GM23338 (cell line): ENCODE measurements at regions not wholly inside any gene's neighbourhood (a gene's known extent, or its start where the extent isn't known, plus 50 kb on each side); places are given as distances from the start of the nearest gene placed in this dataset.

Source experiments
- ATAC-seq: fragments of 200-7000 bp; cut with Tn5 transposase; 3 replicates; pipeline ENCODE4 v1.9.1; 2020
- DNase-seq: peaks from one replicate; pipeline ENCODE4 v3.0.0-alpha.2; 2015; ENCODE audit warnings: low spot score
- H2AFZ ChIP-seq: fragments of 200-600 bp; sonication (generic); 2 replicates; pipeline ENCODE4 v1.8.0; 2016; ENCODE audit warnings: antibody characterized with exemption, mild to moderate bottlenecking, moderate library complexity
- H3F3A ChIP-seq: fragments of 200-600 bp; sonication (generic); replicated peaks from 2 replicates; pipeline ENCODE4 v1.8.0; 2017; ENCODE audit warnings: antibody characterized with exemption, mixed run types, low read depth
- H3K27ac ChIP-seq: fragments of 200-600 bp; sonication (generic); 2 replicates; pipeline ENCODE4 v1.6.1; 2016; ENCODE audit warnings: low read depth
- H3K27me3 ChIP-seq: fragments of 200-600 bp; sonication (generic); 2 replicates; pipeline ENCODE4 v1.8.0; 2016; ENCODE audit warnings: mild to moderate bottlenecking, mixed run types, moderate library complexity; ENCODE audit not compliant: insufficient read depth
- H3K36me3 ChIP-seq: fragments of 200-600 bp; sonication (generic); 2 replicates; pipeline ENCODE4 v1.8.0; 2016; ENCODE audit warnings: mild to moderate bottlenecking; ENCODE audit not compliant: insufficient read depth
- H3K4me1 ChIP-seq: fragments of 200-600 bp; sonication (generic); 2 replicates; pipeline ENCODE4 v1.8.0; 2016; ENCODE audit warnings: mild to moderate bottlenecking, moderate library complexity; ENCODE audit not compliant: insufficient read depth
- H3K4me2 ChIP-seq: fragments of 200-600 bp; sonication (generic); 2 replicates; pipeline ENCODE4 v1.7.1; 2017; ENCODE audit warnings: mixed run types
- H3K4me3 ChIP-seq: fragments of 200-600 bp; sonication (generic); 2 replicates; pipeline ENCODE4 v1.6.1; 2016; ENCODE audit warnings: mixed run types
- H3K79me2 ChIP-seq: fragments of 200-600 bp; sonication (generic); replicated peaks from 2 replicates; pipeline ENCODE4 v1.8.0; 2017; ENCODE audit warnings: mild to moderate bottlenecking; ENCODE audit not compliant: insufficient read depth
- H3K9me2 ChIP-seq: fragments of 200-600 bp; sonication (generic); 2 replicates; pipeline ENCODE4 v1.8.0; 2017; ENCODE audit not compliant: insufficient read depth
- H4K20me1 ChIP-seq: fragments of 200-600 bp; sonication (generic); replicated peaks from 2 replicates; pipeline ENCODE4 v1.8.0; 2017; ENCODE audit warnings: mild to moderate bottlenecking; ENCODE audit not compliant: insufficient read depth
- H3K27ac Mint-ChIP-seq: 2 replicates; pipeline ENCODE4 v1.8.0; 2020; ENCODE audit warnings: inconsistent platforms, mild to moderate bottlenecking, moderate library complexity, mixed read lengths
- H3K27me3 Mint-ChIP-seq: 3 replicates; pipeline ENCODE4 v1.8.0; 2022; ENCODE audit warnings: low read depth, mild to moderate bottlenecking, moderate library complexity, mixed read lengths, inconsistent platforms; ENCODE audit not compliant: insufficient read depth, poor library complexity
- H3K36me3 Mint-ChIP-seq: 3 replicates; pipeline ENCODE4 v1.8.0; 2021; ENCODE audit warnings: low read depth, mild to moderate bottlenecking, inconsistent platforms, moderate library complexity, mixed read lengths
- H3K4me1 Mint-ChIP-seq: 3 replicates; pipeline ENCODE4 v1.8.0; 2020; ENCODE audit warnings: mild to moderate bottlenecking, inconsistent platforms, mixed read lengths
- H3K4me3 Mint-ChIP-seq: 3 replicates; pipeline ENCODE4 v1.8.0; 2021; ENCODE audit warnings: moderate library complexity, mild to moderate bottlenecking, inconsistent platforms, mixed read lengths
- H3K9me3 Mint-ChIP-seq: 3 replicates; pipeline ENCODE4 v1.8.0; 2020; ENCODE audit warnings: moderate library complexity, mild to moderate bottlenecking, inconsistent platforms, mixed read lengths
- CREB1 ChIP-seq: fragments of 250-450 bp; sonication (Bioruptor Pico); IDR thresholded peaks from 2 replicates; pipeline ENCODE4 v1.5.0; 2020; ENCODE audit warnings: low read depth, mild to moderate bottlenecking, moderate library complexity
- EZH2 ChIP-seq: fragments of 200-600 bp; sonication (generic); IDR thresholded peaks from one replicate; pipeline ENCODE4 v1.8.0; 2017; ENCODE audit warnings: antibody characterized with exemption, mild to moderate bottlenecking, low read depth; ENCODE audit not compliant: unreplicated experiment
- EZH2phosphoT487 ChIP-seq: fragments of 200-600 bp; sonication (generic); IDR thresholded peaks from one replicate; pipeline ENCODE4 v1.8.1; 2018; ENCODE audit warnings: antibody characterized with exemption; ENCODE audit not compliant: unreplicated experiment
- JUNB ChIP-seq: IDR thresholded peaks from one replicate; pipeline ENCODE4 v1.6.1; 2016; ENCODE audit warnings: antibody characterized with exemption; ENCODE audit not compliant: unreplicated experiment
- NANOG ChIP-seq: IDR thresholded peaks from 2 replicates; pipeline ENCODE4 v1.6.1; 2016; ENCODE audit warnings: antibody characterized with exemption, borderline replicate concordance
- POLR2AphosphoS5 ChIP-seq: IDR thresholded peaks from 2 replicates; pipeline ENCODE4 v1.6.1; 2016; ENCODE audit warnings: antibody characterized with exemption, low read depth
- STAT1 ChIP-seq: IDR thresholded peaks from one replicate; pipeline ENCODE4 v1.6.1; 2016; ENCODE audit warnings: antibody characterized with exemption; ENCODE audit not compliant: unreplicated experiment
- ZNF114 ChIP-seq: fragments of 250-450 bp; sonication (Bioruptor Pico); IDR thresholded peaks from 2 replicates; pipeline ENCODE4 v1.5.0; 2020; ENCODE audit warnings: mild to moderate bottlenecking, moderate library complexity
- ZNF331 ChIP-seq: fragments of 250-450 bp; sonication (Bioruptor Pico); IDR thresholded peaks from 2 replicates; pipeline ENCODE4 v1.5.0; 2020; ENCODE audit warnings: low read depth, mild to moderate bottlenecking, moderate library complexity
- TF ChIP-seq, protein P1 (sequence below): IDR thresholded peaks from one replicate; pipeline ENCODE4 v1.6.1; 2018; ENCODE audit warnings: antibody characterized with exemption; ENCODE audit not compliant: unreplicated experiment
- TF ChIP-seq, protein P2 (sequence below): fragments of 250-450 bp; sonication (Bioruptor Pico); IDR thresholded peaks from 2 replicates; pipeline ENCODE4 v1.5.0; 2020; ENCODE audit warnings: mild to moderate bottlenecking, moderate library complexity
- TF ChIP-seq, protein P3 (sequence below): IDR thresholded peaks from 2 replicates; pipeline ENCODE4 v1.6.1; 2016; ENCODE audit warnings: antibody characterized with exemption
- TF ChIP-seq, protein P4 (sequence below), 2 experiments: fragments of 200-600 bp in 1 of 2; sonication (generic) in 1 of 2; conservative IDR thresholded peaks; 2 replicates each; pipeline versions ENCODE4 v1.5.1 to v1.6.1; 2016 to 2017; ENCODE audit warnings: antibody characterized with exemption in 2 of 2, low read depth in 2 of 2, mild to moderate bottlenecking in 2 of 2, moderate library complexity in 1 of 2

DNA sequence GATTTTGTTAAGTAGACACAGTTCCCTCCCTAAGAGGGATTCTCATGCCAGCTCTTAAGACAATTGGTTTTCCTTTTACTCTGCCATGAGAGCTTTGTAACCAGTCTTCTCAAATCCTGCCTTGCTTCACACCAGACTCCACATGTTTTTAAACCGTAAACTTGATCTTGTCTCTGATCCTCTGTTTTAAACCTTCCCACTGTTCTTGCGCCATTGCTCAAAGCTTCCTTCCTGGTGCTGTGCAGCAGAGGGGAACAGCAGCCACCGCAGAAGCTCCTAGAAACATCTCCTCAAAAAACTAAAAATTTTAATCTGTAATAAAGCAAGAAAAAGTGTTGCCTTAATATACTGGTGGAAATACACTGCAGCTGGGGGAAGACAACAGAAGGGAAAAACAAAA, 154.5 kb upstream of the SATB1 start:
- DNase-seq (no peak), ATAC-seq (no peak)
- peaks cover 4% of the 10 kb centered on the region; the same call in 2 of the 3 replicates for H3K9me3 Mint-ChIP-seq
- H3K27me3 Mint-ChIP-seq: no peaks in the 10 kb centered on the region
- H3K4me3 ChIP-seq: no peak overlapping the region
- H2AFZ ChIP-seq: peak overlapping the region; percentile 63
- no peaks in the 10 kb centered on the region for H4K20me1 ChIP-seq
- H3K4me3 Mint-ChIP-seq: no peak overlapping the region
- H3K9me2 ChIP-seq: peaks cover 2% of the 10 kb centered on the region; the same call in 1 of the 2 replicates
- no peak overlapping the region for H3K27ac Mint-ChIP-seq
- no peaks in the 10 kb centered on the region for H3K4me1 Mint-ChIP-seq
- H3F3A ChIP-seq: no peaks in the 10 kb centered on the region
- 0 out of 2 replicates have a peak, but pooled peaks cover 3% of the 10 kb centered on the region for H3K36me3 ChIP-seq
- no peaks in the 10 kb centered on the region for H3K4me1 ChIP-seq
- H3K4me2 ChIP-seq: no peak overlapping the region
- no peaks in the 10 kb centered on the region; the same call in 2 of the 3 replicates for H3K36me3 Mint-ChIP-seq
- no peak for TF ChIP-seq ZNF331
- no peak for TF ChIP-seq CREB1 (CRISPR knock-in tag)
- TF ChIP-seq EZH2: no peak
- no peak for TF ChIP-seq ZNF114
- TF ChIP-seq POLR2AphosphoS5: no peak
- TF ChIP-seq NANOG: no peak
- TF ChIP-seq, protein P1, sequence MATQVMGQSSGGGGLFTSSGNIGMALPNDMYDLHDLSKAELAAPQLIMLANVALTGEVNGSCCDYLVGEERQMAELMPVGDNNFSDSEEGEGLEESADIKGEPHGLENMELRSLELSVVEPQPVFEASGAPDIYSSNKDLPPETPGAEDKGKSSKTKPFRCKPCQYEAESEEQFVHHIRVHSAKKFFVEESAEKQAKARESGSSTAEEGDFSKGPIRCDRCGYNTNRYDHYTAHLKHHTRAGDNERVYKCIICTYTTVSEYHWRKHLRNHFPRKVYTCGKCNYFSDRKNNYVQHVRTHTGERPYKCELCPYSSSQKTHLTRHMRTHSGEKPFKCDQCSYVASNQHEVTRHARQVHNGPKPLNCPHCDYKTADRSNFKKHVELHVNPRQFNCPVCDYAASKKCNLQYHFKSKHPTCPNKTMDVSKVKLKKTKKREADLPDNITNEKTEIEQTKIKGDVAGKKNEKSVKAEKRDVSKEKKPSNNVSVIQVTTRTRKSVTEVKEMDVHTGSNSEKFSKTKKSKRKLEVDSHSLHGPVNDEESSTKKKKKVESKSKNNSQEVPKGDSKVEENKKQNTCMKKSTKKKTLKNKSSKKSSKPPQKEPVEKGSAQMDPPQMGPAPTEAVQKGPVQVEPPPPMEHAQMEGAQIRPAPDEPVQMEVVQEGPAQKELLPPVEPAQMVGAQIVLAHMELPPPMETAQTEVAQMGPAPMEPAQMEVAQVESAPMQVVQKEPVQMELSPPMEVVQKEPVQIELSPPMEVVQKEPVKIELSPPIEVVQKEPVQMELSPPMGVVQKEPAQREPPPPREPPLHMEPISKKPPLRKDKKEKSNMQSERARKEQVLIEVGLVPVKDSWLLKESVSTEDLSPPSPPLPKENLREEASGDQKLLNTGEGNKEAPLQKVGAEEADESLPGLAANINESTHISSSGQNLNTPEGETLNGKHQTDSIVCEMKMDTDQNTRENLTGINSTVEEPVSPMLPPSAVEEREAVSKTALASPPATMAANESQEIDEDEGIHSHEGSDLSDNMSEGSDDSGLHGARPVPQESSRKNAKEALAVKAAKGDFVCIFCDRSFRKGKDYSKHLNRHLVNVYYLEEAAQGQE: no peak
- TF ChIP-seq, protein P2, sequence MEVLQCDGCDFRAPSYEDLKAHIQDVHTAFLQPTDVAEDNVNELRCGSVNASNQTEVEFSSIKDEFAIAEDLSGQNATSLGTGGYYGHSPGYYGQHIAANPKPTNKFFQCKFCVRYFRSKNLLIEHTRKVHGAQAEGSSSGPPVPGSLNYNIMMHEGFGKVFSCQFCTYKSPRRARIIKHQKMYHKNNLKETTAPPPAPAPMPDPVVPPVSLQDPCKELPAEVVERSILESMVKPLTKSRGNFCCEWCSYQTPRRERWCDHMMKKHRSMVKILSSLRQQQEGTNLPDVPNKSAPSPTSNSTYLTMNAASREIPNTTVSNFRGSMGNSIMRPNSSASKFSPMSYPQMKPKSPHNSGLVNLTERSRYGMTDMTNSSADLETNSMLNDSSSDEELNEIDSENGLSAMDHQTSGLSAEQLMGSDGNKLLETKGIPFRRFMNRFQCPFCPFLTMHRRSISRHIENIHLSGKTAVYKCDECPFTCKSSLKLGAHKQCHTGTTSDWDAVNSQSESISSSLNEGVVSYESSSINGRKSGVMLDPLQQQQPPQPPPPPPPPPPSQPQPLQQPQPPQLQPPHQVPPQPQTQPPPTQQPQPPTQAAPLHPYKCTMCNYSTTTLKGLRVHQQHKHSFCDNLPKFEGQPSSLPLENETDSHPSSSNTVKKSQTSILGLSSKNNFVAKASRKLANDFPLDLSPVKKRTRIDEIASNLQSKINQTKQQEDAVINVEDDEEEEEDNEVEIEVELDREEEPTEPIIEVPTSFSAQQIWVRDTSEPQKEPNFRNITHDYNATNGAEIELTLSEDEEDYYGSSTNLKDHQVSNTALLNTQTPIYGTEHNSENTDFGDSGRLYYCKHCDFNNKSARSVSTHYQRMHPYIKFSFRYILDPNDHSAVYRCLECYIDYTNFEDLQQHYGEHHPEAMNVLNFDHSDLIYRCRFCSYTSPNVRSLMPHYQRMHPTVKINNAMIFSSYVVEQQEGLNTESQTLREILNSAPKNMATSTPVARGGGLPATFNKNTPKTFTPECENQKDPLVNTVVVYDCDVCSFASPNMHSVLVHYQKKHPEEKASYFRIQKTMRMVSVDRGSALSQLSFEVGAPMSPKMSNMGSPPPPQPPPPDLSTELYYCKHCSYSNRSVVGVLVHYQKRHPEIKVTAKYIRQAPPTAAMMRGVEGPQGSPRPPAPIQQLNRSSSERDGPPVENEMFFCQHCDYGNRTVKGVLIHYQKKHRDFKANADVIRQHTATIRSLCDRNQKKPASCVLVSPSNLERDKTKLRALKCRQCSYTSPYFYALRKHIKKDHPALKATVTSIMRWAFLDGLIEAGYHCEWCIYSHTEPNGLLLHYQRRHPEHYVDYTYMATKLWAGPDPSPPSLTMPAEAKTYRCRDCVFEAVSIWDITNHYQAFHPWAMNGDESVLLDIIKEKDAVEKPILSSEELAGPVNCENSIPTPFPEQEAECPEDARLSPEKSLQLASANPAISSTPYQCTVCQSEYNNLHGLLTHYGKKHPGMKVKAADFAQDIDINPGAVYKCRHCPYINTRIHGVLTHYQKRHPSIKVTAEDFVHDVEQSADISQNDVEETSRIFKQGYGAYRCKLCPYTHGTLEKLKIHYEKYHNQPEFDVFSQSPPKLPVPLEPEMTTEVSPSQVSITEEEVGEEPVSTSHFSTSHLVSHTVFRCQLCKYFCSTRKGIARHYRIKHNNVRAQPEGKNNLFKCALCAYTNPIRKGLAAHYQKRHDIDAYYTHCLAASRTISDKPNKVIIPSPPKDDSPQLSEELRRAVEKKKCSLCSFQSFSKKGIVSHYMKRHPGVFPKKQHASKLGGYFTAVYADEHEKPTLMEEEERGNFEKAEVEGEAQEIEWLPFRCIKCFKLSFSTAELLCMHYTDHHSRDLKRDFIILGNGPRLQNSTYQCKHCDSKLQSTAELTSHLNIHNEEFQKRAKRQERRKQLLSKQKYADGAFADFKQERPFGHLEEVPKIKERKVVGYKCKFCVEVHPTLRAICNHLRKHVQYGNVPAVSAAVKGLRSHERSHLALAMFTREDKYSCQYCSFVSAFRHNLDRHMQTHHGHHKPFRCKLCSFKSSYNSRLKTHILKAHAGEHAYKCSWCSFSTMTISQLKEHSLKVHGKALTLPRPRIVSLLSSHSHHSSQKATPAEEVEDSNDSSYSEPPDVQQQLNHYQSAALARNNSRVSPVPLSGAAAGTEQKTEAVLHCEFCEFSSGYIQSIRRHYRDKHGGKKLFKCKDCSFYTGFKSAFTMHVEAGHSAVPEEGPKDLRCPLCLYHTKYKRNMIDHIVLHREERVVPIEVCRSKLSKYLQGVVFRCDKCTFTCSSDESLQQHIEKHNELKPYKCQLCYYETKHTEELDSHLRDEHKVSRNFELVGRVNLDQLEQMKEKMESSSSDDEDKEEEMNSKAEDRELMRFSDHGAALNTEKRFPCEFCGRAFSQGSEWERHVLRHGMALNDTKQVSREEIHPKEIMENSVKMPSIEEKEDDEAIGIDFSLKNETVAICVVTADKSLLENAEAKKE (CRISPR knock-in tag): no peak
- TF ChIP-seq EZH2phosphoT487: no peak
- TF ChIP-seq JUNB: no peak
- TF ChIP-seq, protein P3, sequence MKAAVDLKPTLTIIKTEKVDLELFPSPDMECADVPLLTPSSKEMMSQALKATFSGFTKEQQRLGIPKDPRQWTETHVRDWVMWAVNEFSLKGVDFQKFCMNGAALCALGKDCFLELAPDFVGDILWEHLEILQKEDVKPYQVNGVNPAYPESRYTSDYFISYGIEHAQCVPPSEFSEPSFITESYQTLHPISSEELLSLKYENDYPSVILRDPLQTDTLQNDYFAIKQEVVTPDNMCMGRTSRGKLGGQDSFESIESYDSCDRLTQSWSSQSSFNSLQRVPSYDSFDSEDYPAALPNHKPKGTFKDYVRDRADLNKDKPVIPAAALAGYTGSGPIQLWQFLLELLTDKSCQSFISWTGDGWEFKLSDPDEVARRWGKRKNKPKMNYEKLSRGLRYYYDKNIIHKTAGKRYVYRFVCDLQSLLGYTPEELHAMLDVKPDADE: no peak
- TF ChIP-seq, protein P4, sequence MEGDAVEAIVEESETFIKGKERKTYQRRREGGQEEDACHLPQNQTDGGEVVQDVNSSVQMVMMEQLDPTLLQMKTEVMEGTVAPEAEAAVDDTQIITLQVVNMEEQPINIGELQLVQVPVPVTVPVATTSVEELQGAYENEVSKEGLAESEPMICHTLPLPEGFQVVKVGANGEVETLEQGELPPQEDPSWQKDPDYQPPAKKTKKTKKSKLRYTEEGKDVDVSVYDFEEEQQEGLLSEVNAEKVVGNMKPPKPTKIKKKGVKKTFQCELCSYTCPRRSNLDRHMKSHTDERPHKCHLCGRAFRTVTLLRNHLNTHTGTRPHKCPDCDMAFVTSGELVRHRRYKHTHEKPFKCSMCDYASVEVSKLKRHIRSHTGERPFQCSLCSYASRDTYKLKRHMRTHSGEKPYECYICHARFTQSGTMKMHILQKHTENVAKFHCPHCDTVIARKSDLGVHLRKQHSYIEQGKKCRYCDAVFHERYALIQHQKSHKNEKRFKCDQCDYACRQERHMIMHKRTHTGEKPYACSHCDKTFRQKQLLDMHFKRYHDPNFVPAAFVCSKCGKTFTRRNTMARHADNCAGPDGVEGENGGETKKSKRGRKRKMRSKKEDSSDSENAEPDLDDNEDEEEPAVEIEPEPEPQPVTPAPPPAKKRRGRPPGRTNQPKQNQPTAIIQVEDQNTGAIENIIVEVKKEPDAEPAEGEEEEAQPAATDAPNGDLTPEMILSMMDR (conservative IDR thresholded peaks at IDR 0.05; ENCODE audit: low read depth in 2 of 2): no peak
- no peak for TF ChIP-seq STAT1
- no peaks in the 10 kb centered on the region for H3K27me3 ChIP-seq
- H3K79me2 ChIP-seq: no peaks in the 10 kb centered on the region
- no peak overlapping the region for H3K27ac ChIP-seq
